Astrocyte of the spinal cord (primary cell): ENCODE measurements at regions not wholly inside any gene's neighbourhood (a gene's known extent, or its start where the extent isn't known, plus 50 kb on each side); places are given as distances from the start of the nearest gene placed in this dataset.

Source experiments
- DNase-seq: peaks from one replicate; pipeline ENCODE4 v3.0.0; 2011; ENCODE audit warnings: low read depth, low spot score
- H3K4me3 ChIP-seq: 2 replicates; pipeline ENCODE4 v1.5.1; 2011; ENCODE audit warnings: low read depth, mild to moderate bottlenecking, low read length, moderate library complexity
- CTCF ChIP-seq: IDR thresholded peaks from 2 replicates; pipeline ENCODE4 v1.5.1; 2012; ENCODE audit warnings: low read depth, mild to moderate bottlenecking, low read length, inconsistent platforms
- in situ Hi-C: cut with HindIII; loops from 2 replicates; pipeline ENCODE4 v1.10.0; 2017; ENCODE audit warnings: low sequenced_read_pairs

- DNase-seq, result no peak
- H3K4me3 ChIP-seq, result no peak overlapping the region
- in situ Hi-C loops, result no loop called here
- TF ChIP-seq CTCF, result no peak
Observed at GRCh38 chr14:94680862-94681288, 68.7 kb downstream of the SERPINA3 start.

DNA sequence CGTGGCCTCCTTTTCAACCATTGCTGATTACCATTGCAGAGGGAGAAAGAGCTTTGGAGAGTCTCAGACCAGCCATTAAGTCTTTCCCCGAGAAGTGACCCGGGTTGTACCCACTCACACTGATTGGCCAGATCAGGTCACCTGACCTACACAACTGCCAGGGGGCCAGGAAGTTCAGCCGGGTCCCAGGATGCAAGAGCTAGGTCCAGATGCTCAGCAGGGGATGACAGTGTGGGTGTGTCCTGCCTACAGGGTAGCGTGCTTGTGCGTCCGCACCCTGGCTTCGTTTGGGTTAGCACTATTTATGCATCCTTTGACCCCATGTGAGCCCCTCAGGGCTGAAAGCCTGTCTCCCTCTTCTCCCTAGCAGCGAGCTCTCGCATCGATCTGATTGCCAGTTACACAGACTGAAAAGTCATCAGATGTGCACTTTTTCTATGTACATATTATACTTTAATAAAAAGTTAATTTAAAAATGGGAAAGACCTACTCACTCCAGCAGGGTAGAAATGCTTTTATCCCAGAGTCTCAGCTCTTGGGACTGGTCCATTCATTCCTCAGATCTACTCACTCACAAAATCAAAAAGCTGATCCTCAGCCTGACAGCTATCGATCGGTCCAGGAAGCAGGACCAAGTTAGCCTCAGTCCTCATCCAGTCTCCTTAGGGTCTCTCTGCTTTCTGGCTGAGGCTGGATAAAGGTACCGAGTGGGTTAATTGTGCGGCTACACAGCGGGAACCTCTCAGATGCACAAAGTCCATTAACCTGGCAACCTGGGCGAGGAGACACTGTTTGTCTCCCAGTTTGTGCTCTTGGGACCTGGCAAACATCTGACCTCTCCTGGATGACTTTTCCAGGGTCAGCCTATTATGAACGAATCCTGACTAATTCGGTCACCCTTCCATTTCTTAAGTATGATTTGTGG, 68.0 kb downstream of the SERPINA3 start:
- DNase-seq, result no peak
- TF ChIP-seq CTCF, result no peak
- in situ Hi-C loops, result no loop called here
- no peak overlapping the region for H3K4me3 ChIP-seq

DNA sequence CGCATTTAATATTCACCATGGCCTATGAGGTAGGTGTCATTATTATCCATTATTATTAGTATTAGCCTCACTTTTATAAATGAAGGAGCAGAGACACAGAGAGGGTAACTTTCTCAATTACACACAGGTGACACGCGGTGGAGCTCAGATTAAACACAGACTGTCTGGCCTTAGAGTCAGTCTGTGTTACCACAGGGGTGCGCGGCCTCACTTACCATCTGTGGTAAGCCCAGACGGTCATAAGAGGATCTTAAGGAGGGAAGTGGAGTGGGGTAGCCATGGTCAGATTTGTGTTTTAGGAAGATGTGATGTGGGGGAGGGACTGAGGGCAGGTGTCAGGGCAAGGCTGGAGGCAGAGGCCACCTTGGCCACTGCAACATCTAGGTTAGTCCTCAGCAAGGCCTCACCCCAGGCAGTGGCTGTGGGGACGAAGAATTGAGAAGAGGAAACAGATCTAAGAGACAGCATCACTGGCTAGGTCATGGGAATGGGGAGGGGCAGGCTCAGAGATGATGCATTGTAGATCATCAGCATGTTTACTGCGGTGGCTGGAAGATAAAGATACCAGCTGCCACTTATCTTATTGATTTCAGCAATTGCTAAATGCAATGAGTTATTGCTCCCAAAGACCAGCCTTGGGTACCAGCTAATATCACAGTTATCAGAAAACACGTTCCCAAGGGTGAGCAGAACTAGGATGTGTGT, 67.1 kb downstream of the SERPINA3 start:
- H3K4me3 ChIP-seq, result no peak overlapping the region
- in situ Hi-C loops, result no loop called here
- DNase-seq, result no peak
- TF ChIP-seq CTCF, result no peak

DNA sequence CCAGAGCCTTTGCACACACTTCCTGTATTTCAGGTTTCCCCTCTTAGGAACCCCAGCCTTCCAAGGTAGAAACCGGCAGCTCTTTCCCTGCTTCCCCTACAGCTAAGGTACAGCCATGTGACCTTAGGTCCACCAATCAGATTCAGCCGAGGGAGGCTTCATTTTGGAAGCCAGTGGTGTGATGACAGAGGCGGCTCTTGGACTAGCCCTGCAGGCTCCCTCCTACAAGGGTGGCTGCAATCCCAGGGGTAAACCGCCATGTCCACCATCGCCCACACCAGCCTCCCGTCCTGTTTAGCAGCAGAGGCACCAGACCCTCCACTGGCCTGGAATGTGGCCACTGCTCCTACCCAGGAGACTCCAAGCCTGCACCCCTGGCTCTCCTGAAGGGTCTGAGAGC, 65.6 kb downstream of the SERPINA3 start:
- DNase-seq, result no peak
- H3K4me3 ChIP-seq, result no peak overlapping the region
- TF ChIP-seq CTCF, result no peak
- in situ Hi-C loops, result no loop called here

- DNase-seq, result no peak
- in situ Hi-C loops, result no loop called here
- H3K4me3 ChIP-seq, result no peak overlapping the region
- no peak for TF ChIP-seq CTCF
Observed at GRCh38 chr14:94677213-94677612, 65.0 kb downstream of the SERPINA3 start.

- no peak overlapping the region for H3K4me3 ChIP-seq
- in situ Hi-C loops, result no loop called here
- no peak for TF ChIP-seq CTCF
- DNase-seq, result no peak
Observed at GRCh38 chr14:94676495-94677185, 64.4 kb downstream of the SERPINA3 start.
